NAMALWA (cell line): ENCODE measurements at regions not wholly inside any gene's neighbourhood (a gene's known extent, or its start where the extent isn't known, plus 50 kb on each side); places are given as distances from the start of the nearest gene placed in this dataset.

Source experiments
- DNase-seq: peaks from one replicate; pipeline ENCODE4 v3.0.0-alpha.2; 2015; ENCODE audit warnings: low spot score

GRCh38 chr17:79314617-79315357, 240.2 kb downstream of the ENGASE start:
- DNase-seq = no peak

GRCh38 chr17:79311373-79311772, 236.7 kb downstream of the ENGASE start:
- no peak for DNase-seq

DNA sequence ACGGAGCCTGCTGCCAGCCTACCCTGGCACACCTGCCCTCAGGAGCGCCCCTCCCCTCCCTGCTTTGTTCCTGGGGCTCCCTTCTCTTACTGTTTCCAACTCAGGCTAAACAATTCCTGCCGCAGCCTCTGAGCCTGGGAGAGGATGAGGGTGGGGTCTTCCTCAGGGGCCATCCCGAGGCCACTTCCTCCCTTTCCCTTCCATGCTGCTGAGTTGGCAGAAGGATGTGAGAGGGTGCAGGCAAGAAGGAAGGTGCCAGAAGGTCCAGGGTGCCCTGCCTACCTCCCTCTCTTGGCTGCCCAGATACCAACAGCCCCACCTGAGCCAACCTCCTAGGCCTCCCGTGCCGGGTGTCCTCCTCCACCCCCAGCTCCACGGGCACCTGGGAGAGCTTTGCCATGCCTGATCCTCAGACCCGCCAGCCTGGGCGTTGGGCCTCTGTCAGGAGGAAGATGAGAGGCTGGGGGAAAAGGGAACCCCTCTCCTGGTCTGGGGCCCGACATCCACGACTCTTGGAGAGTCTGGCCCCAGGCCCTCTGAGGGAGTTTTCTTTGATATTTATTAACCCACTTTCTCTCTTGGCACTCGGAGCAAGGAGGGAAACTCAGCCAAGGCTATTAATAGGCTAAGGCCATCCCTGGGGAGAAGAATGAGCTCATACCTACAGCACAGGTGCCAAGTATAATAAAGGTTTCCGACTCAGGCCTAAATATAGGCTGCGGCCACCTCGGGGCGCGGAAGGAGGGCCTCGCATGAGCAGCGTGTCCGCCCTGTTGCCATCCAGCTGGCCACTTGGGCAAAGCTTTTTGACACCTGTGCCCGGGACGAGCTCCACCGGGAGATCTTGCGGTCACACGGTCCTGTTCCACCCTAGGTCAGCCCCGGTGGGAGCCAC, 232.0 kb downstream of the ENGASE start:
- DNase-seq = no peak

DNA sequence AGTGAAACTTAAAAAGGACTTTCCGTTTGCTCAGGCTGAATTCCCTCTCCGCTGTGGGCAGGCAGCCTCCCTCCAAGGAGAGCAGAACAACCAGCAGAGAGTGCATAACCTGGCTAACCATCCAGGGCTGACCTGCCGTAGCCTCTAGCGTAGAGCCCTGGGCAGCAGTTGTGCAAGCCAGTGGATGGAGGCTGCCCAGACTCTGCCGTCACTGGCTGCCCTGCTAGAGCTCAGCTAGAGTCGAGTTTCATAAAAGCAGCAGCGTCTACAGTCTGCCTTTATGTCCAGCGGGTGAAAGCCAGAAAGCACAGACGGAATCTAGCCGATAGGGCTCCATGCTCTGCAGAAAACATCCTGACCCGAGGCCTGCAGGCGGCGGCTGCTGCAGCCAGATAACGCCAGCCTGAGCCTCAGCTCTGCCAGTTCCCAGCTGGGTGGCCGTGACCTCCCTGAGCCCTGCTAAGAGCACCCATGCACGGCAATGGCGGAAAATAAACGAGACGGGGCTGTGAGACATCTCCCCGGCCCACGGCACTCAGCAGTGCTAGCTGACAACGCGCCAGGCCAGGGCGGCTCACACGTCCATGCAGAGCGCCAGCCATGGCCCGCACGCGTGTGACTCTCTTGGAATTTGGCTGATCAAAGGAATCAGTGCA, 231.3 kb downstream of the ENGASE start:
- no peak for DNase-seq

GRCh38 chr17:79305376-79305767, 230.7 kb downstream of the ENGASE start:
- no peak for DNase-seq

- DNase-seq = peak; percentile 56
Measured at GRCh38 chr17:79304884-79305283, 230.3 kb downstream of the ENGASE start.

DNA sequence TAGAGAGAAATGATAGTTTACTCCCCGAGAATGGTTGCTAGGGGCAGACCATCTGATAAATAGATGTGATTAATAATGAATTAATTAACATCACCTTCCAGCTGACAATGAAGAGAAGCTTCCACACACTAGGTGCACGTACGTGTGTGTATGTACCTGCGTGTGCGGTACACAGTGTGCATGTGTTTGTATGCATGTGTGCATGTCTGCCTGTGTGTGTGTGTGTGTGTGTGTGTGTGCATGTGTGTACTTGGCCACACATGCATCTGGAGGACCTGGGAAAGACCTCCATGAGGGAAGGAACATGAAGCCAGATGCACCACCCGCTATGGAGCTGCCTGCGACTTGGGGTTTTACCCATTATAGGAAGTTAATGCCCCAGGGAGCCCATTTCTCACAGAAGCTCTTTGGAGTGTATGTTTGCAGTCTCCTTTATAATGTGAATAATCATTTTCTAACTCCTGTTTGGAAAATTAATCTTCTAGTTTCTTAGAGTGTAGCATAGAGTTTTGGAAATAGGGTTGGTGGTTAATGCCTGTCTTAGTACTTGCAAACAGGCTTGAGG, 229.1 kb downstream of the ENGASE start:
- DNase-seq = peak; percentile 57

- no peak for DNase-seq
Measured at GRCh38 chr17:79301469-79301868, 226.8 kb downstream of the ENGASE start.

DNA sequence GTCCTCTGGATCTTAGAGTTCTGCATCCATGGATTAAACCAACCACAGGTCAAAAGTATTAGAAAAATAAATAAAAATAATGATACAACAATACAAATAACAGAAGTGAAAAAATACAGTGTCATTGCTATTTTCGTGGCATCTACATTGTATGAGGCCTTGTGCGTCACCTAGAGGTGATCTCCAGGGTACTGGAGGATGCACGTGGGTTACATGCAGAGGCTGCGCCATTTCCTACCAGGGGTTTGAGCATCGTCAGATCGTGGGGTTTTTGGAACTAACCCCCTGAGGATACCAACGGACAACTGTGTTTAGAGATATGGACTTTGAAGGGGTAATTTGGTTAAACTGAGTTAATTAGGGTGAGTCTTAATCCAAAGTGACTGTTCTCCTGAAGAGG, 224.7 kb downstream of the ENGASE start:
- peak; percentile 24 for DNase-seq

- no peak for DNase-seq
Measured at GRCh38 chr17:79298799-79299198, 224.2 kb downstream of the ENGASE start.

- DNase-seq = no peak
Measured at GRCh38 chr17:79296243-79296642, 221.6 kb downstream of the ENGASE start.

- DNase-seq = no peak
Measured at GRCh38 chr17:79295307-79295706, 220.7 kb downstream of the ENGASE start.

DNA sequence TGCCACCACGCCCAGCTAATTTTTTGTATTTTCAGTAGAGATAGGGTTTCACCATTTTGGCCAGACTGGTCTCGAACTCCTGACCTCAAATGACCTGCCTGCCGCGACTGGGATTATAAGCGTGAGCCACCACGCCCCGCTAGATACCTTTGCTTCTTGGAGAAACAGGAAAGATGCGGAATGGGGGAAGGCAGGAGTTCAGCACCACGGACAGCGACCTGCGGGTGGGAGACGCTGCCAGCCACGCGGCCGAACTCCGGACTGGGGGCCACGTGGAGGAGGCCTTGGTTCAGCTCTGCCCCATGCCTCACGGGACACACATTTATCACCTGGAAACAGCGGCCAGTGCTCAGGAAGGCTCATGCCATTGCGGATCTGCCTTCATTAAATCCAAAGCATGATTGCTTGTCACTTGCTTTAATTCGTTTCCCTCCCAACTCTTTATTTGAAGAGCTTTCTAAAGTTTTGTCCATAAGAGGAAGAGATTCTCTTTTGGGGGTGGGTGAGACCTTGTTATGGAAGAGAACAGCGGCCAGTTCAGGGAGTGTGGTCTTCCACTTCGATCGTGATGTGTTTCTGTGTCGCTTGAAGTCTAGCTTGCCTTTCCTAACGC, 219.9 kb downstream of the ENGASE start:
- DNase-seq = no peak

- DNase-seq = no peak
Measured at GRCh38 chr17:79292501-79292900, 217.9 kb downstream of the ENGASE start.

GRCh38 chr17:79291391-79291790, 216.8 kb downstream of the ENGASE start:
- no peak for DNase-seq

GRCh38 chr17:79290726-79291125, 216.1 kb downstream of the ENGASE start:
- no peak for DNase-seq

- no peak for DNase-seq
Measured at GRCh38 chr17:79288950-79289349, 214.3 kb downstream of the ENGASE start.

GRCh38 chr17:79286440-79286839, 211.8 kb downstream of the ENGASE start:
- DNase-seq = no peak

DNA sequence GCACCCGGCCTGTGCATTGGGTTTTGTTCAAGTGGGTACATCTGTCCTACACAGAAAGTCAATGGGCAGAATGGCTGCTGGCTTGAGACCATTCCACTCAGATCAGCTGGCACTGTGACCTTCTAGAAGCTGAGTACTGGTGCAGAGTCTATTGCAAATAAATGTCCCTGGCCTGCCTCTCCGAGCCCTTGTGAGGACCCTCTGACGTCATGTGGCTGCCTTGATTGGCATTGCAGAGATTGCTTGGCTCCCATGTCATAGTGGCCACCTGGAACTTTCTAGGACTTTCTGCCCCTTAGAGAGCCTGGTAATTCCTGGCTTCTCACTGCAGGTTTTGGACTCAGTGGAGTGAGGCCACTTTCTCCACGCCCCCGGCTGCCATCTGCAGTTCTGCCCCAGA, 211.3 kb downstream of the ENGASE start:
- DNase-seq = no peak

DNA sequence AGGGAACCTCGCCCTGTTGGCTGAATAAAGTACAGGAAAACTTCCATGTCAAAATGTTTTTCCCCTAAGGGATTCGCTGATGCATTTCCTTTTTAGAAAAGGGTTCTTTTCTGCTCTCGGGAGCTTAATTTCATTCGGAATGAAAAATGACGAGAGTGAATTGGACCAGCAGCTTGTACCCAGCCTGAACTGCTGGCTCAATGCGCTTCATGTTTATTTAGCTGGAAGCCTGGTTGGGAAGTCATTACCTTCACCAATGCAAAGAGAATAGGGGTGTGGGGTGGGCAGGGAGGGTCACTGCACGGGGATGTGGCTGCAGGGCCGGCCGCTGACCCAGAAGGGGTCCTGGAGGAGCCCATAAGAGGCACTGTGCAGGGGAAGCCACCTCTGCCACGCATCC, 207.7 kb downstream of the ENGASE start:
- DNase-seq = no peak

- DNase-seq = no peak
Measured at GRCh38 chr17:79281803-79282202, 207.2 kb downstream of the ENGASE start.
